ENCODE measurements at regions not wholly inside any gene's neighbourhood (a gene's known extent, or its start where the extent isn't known, plus 50 kb on each side); places are given as distances from the start of the nearest gene placed in this dataset.

DNA sequence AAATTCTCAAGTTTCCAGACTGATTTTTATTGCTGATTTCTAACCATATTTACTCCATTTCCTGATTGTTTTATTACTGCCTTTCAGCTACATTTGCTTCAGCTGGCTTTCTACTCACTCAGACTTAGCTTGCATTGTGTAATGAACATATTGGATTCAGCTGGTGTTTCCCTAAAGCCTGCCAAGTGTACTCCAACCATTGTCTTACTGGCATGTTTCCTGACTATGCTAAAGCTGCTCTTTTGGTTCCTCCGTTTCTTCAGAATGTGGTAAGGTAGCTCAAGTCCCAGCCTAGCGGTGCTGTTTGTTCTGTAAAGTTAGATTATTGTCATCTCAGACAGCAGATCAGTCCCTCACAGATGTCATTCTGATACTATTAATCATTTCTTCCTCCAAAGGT is 53.1 kb upstream of the GLRA2 start:
- TF ChIP-seq CTCF (IDR thresholded peaks at IDR 0.05), result no peak
- DNase-seq (ENCODE audit: low spot score) (no peak), ATAC-seq (ENCODE audit: low FRiP score) (no peak)

- DNase-seq (ENCODE audit: low spot score), result no peak
- ATAC-seq (ENCODE audit: low FRiP score), result no peak
- no peak for TF ChIP-seq CTCF (IDR thresholded peaks at IDR 0.05)
Observed at GRCh38 chrX:14449773-14450172, 79.6 kb upstream of the GLRA2 start.

DNA sequence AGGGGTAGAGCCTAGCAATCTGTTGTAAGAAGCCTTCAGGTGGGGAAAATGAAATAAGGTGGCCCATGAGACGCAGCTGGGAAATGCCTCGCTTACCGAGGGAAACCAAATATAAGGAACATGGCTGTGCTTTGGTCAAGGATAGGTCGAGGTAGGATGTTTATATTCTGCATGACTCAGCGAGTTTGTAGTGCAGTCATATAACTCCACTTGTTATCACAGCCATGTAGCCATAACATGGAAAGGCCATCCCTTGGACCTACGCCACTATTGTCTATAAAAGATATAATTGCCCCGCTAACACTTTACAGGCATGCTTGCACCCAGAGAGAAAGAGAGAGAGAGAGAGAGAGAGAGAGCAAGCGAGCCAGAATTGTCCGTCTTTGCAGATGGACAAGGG is 80.9 kb upstream of the GLRA2 start:
- DNase-seq (ENCODE audit: low spot score) (no peak), ATAC-seq (ENCODE audit: low FRiP score) (no peak)
- TF ChIP-seq CTCF (IDR thresholded peaks at IDR 0.05), result no peak

- no peak for ATAC-seq (ENCODE audit: low FRiP score)
- no peak for DNase-seq (ENCODE audit: low spot score)
- TF ChIP-seq CTCF (IDR thresholded peaks at IDR 0.05), result no peak
Observed at GRCh38 chrX:14440106-14440505, 89.2 kb upstream of the GLRA2 start.

GRCh38 chrX:14427614-14428013 is 101.7 kb upstream of the GLRA2 start:
- ATAC-seq (ENCODE audit: low FRiP score), result no peak

DNA sequence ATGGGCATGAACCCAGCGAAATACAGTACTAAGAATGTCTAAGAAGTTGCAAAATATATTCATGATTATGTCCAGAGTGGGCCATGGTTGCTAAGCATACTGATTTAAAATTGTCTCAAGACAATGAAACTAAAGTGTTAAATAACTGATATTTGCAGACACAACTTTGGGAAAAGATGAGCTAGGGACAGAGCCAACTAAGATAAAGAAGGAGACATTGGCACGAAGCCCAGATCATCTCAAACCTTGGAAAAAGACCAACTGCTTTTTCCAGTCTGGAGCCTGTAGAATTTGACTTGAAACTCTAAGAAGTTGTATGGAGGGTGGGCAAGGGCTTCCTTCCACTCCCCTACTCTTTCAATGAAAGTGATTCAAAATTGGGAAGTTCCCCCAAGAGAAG is 108.5 kb upstream of the GLRA2 start:
- ATAC-seq (ENCODE audit: low FRiP score), result no peak
- TF ChIP-seq CTCF (IDR thresholded peaks at IDR 0.05), result no peak
- DNase-seq (ENCODE audit: low spot score), result no peak

More at GRCh38 chrX:14427614-14428013, 101.7 kb upstream of the GLRA2 start:
- no peak for TF ChIP-seq CTCF (IDR thresholded peaks at IDR 0.05)
- no peak for DNase-seq (ENCODE audit: low spot score)

- DNase-seq (ENCODE audit: low spot score) (no peak), ATAC-seq (ENCODE audit: low FRiP score) (no peak)
- no peak for TF ChIP-seq CTCF (IDR thresholded peaks at IDR 0.05)
Observed at GRCh38 chrX:14412686-14413085, 116.7 kb upstream of the GLRA2 start.

Measured in omental fat pad (tissue), 3 donors.